ENCODE measurements at regions not wholly inside any gene's neighbourhood (a gene's known extent, or its start where the extent isn't known, plus 50 kb on each side); places are given as distances from the start of the nearest gene placed in this dataset.

DNA sequence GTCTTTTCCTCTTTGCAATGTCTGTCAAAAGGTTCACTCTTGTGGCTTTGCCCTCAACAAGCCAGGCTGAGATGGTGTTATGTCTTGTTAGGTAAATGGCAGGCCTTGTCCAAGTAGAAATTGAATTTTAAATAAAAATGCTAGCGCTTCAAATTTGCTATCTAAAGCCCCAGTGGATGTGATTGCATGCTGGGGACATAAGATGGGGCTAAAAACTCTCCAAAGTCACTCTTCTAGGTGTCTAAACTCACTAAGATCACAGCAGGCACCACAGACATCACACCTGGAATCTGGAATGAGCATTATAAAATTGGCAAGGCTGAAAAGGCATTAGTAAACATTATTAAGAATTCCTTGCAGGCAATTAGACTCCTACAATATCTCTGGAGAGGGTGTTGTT lies 262.7 kb upstream of the CLINT1 start:
- DNase-seq (ENCODE audit: low read depth) = no peak
- in situ Hi-C loops (cut with HindIII; ENCODE audit: low pct_unique_long_range_greater_than_20kb, low sequenced_read_pairs) = no loop called here

DNA sequence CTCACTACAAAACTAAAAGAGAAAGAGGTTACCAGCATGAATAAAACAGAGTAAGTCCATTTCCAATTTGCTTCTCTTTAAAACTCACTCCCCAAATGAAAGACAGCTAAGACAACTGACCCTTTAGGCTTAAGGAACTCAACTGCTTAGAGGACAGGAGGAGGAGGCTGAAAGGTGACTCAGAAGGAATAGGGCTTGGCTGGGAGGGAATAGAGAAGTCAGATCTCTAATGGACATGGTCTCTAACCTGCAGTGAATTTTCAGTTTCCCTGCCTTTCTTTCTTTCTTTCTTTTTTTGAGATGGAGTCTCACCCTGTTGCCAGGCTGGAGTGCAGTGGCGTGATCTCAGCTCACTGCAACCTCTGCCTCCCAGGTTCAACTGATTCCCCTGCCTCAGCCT lies 261.8 kb upstream of the CLINT1 start:
- in situ Hi-C loops (cut with HindIII; ENCODE audit: low pct_unique_long_range_greater_than_20kb, low sequenced_read_pairs) = no loop called here
- DNase-seq (ENCODE audit: low read depth) = peak; percentile 10

DNA sequence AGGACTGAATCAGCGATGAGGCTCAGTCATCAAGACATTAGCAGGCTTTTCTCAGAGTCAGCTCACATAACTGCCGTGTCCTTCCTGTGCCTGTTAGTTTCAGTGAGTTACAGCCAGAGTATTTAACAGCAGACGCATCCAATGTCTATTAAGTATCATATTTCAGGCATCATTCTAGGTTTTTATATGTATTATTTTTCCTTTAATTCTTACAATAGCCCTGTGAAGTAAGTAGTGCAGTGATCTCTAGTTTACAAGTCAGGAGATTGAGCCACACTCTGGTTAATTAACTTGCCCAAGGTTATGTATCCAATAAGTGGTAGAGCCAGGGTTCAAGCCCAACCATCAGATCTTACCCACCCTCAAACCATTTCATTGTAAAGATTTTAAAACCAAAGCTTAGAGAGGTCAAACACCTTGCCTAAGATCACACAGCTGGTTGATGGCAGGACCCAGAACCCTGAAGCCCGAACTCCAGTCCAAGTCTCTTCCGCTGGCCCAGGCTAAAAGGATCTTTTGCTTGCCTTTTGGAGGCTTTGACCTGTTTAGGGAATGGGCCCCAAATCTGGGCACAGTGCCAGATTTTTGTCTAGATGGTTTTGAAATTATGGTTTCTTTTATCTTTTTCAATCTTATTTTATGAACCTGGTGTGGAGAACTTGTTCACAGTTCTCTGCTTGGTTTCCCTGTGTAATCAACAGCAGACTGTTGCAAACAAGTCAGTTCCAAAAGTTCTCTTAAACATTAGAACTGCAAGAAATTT lies 261.2 kb upstream of the CLINT1 start:
- in situ Hi-C loops (cut with HindIII; ENCODE audit: low pct_unique_long_range_greater_than_20kb, low sequenced_read_pairs) = no loop called here
- peak; percentile 49 for DNase-seq (ENCODE audit: low read depth)

DNA sequence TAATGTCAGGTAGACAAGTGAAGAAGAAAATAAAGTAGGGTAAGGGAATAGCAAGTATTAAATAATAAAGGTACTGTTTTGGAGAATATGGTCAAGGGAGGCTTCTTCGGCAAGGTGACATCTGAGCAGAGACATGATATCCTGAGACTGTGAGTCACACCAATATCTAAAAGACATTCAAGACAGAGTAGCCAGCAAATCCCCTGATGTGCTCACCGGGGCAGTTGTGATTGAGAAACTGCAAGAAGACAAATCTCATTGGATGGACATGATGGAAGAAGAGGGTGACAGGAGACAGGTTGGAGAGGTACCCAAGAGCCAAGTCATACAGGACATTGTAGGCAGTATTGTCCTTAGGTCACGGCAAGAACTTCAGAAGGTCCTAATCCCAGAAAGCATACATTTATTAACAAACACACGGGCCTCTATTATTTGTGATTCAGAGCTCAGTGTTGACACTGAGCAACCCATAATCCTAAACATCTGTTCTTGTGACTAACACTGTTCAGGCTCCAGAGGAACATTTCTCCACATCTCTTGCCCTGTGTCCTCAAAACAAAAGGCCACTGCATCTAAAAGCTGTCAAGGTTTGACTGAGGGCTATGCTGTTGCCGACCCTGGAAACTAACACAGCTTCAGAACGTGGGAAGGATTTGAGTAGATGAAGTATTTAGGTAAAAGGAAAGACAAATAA lies 258.7 kb upstream of the CLINT1 start:
- no peak for DNase-seq (ENCODE audit: low read depth)
- in situ Hi-C loops (cut with HindIII; ENCODE audit: low pct_unique_long_range_greater_than_20kb, low sequenced_read_pairs) = no loop called here

DNA sequence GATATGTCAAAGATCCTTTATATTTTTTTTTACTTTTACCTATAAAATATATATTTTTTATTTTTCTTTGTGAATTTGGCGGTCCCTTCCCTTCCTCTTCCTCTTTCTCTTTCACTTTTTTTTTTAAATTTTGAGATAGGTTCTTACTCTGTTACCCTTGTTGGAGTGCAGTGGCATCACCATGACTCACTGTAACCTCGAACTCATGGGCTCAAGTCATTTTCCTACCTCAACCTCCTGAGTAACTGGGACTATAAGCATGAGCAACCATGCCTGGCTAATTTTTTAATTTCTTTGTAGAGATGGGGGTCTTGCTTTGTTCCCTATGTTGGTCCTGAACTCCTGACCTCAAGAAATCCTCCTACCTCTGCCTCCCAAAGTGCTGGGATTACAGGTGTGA lies 258.0 kb upstream of the CLINT1 start:
- DNase-seq (ENCODE audit: low read depth) = no peak
- in situ Hi-C loops (cut with HindIII; ENCODE audit: low pct_unique_long_range_greater_than_20kb, low sequenced_read_pairs) = no loop called here

DNA sequence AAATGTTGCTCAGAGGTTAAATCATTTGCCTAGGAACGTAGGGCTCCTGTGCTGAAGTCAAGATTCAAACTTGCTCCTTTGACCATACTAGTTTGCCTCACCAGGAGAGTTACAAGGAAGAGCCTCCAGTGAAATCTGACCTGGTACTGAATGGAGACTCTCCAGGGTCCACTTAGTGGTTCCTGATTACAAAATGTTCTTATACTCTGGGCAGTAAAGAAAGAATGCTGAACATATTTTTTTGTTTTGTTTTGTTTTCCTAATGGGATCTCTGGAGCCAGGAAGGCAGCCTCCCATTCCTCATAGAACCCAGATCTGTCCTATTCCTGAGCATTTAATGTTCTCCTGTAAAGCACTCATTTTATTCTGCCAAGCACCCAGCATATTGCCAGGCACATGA lies 256.5 kb upstream of the CLINT1 start:
- no peak for DNase-seq (ENCODE audit: low read depth)
- in situ Hi-C loops (cut with HindIII; ENCODE audit: low pct_unique_long_range_greater_than_20kb, low sequenced_read_pairs) = no loop called here

DNA sequence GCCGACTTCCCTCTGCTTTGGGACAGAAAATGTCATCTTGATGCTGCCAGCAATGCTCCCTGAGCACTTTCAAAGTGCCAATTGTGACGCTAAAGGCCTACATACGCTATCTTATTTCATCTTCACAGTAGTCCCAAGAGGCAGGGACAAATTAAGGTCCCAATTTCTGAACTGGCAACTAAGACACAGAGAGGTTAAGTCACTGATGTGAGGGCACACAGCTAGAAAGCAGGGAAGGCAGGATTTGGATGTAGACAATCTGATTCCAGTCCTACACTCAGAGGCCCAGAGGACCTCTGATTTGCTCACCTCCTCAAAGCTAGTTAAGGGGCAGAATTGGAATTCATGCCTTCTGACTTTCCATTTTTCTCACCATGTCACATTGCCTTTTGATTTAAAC lies 249.2 kb upstream of the CLINT1 start:
- in situ Hi-C loops (cut with HindIII; ENCODE audit: low pct_unique_long_range_greater_than_20kb, low sequenced_read_pairs) = no loop called here
- no peak for DNase-seq (ENCODE audit: low read depth)

DNA sequence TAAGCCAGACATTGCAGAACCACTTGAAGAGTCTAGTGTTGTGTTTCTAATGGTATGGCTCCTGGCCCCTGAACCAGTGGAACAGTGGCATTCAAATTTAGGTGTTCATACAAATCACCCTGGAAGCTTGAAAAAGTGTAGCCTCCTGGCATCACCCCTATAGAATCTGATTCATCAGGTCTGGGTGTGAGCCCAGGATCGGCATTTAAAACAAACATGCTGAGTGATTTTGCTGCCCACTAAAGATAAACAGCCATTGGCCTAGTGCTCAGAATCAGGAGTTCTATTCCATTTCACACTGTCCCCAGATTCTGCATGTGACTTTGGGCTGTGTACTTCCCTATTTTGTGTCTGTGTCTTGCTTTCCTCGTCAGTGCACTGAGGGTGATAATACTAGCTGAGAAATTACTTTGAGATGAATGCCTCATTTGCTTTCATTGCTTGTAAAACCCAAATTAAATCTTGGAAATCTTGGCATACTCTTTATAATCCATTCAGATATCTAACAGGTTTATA lies 241.5 kb upstream of the CLINT1 start:
- no peak for DNase-seq (ENCODE audit: low read depth)
- in situ Hi-C loops (cut with HindIII; ENCODE audit: low pct_unique_long_range_greater_than_20kb, low sequenced_read_pairs) = no loop called here

DNA sequence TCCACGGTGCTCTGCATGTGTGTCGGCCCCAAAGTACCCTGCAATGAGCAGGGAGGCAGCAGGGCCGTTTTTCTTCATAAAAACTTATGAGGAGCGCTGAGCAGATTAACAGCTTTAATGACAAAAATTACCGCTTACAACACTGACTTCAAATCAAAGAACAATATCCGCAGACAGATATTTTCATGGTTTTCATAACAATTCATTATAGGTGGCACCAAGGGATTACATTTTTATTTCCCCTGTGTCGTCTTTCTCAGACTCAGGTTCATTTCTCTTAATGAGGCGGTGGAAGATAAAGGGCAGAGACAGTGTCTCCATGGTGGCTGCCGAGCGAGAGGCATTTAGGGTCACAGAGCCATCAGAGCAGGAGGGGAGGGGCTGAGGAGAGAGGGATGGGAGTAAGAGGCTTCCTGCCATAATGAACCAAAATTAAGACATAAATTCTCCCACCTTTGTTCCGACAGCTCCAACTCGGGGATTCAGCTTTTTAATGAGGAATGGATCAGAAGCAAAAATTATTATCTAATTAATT lies 240.7 kb upstream of the CLINT1 start:
- DNase-seq (ENCODE audit: low read depth) = no peak
- in situ Hi-C loops (cut with HindIII; ENCODE audit: low pct_unique_long_range_greater_than_20kb, low sequenced_read_pairs) = no loop called here

DNA sequence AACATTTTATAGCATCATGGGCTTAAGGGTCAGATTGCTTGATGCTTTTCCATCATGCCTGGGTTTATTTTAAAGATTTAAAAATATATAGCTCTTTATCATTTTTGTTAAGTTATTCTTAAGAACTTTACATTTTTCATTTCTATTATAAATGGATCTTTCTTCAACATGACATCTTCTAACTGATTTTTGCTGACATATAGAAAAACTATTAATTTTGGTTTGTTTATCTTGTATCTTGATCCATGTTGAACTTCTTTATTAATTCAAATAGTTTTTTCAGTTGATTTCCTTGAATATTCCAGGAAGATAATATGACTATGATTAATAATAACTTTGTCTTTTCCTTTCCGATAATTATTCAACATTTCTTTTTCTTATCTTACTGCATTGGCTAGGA lies 237.9 kb upstream of the CLINT1 start:
- no peak for DNase-seq (ENCODE audit: low read depth)
- in situ Hi-C loops (cut with HindIII; ENCODE audit: low pct_unique_long_range_greater_than_20kb, low sequenced_read_pairs) = no loop called here

DNA sequence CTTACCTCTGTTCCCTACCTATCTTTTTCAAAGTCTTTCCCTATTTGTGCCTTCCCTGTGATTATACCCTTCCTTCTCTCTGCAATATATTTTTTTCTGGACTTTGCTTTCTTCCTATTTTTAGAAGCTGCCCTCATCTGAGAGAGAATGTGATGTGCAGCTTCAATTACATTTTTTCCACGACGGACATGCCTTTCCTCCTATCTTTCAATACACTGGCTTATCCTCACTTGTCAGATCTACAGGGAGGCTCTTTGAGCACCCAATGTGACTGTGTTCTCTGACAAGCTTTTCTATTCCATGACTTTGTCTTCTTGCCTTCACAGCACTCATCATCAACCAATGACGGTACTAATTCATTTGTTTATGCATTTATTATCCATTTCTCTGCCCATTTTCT lies 227.9 kb upstream of the CLINT1 start:
- DNase-seq (ENCODE audit: low read depth) = no peak
- in situ Hi-C loops (cut with HindIII; ENCODE audit: low pct_unique_long_range_greater_than_20kb, low sequenced_read_pairs) = no loop called here

DNA sequence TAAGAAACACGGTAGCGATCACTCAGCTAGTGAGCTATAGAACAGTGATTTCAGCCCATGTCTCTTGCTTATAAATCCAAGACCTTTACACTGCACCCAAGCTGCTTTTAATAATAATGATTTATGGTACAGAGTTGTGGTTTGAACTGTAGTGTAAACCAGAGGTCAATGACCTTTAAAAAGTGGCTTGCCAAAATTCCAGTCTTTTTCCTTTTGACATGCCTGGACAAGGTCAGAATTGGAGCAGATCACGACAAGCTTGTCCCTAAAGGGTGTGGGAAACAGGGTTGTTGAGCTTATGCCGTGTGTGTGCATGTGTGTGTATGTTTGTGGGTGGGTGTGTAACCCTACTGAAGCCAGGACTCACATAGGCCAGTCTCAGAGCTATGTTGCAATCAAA lies 225.3 kb upstream of the CLINT1 start:
- DNase-seq (ENCODE audit: low read depth) = no peak
- in situ Hi-C loops (cut with HindIII; ENCODE audit: low pct_unique_long_range_greater_than_20kb, low sequenced_read_pairs) = no loop called here

DNA sequence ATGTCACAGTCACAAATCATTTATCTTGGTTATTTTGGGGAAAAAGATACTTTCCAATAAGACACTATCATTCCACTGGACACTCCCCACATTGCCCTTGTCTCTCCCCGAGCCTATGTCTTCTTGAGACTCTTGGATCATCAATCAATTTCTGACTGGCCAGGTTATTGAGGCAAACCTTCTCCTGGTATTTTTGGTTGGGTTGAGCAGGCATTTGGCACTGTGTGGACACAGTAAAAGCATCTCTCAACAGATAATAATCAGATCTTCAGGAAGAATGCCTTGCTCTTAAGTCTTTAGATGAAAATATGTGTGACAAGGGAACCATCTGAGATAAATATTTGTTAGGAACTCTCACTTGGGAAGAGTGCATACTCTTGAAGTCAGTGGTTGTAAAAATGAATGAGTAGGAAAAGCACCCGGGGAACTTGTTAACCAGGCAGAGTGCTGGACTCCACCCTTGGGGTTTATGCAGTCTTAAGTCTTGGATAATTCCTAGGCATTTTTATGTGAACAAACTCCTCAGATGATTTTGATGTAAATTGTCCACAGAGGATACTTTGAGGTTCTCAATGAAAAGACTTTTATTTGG lies 223.8 kb upstream of the CLINT1 start:
- no peak for DNase-seq (ENCODE audit: low read depth)
- in situ Hi-C loops (cut with HindIII; ENCODE audit: low pct_unique_long_range_greater_than_20kb, low sequenced_read_pairs) = no loop called here

DNA sequence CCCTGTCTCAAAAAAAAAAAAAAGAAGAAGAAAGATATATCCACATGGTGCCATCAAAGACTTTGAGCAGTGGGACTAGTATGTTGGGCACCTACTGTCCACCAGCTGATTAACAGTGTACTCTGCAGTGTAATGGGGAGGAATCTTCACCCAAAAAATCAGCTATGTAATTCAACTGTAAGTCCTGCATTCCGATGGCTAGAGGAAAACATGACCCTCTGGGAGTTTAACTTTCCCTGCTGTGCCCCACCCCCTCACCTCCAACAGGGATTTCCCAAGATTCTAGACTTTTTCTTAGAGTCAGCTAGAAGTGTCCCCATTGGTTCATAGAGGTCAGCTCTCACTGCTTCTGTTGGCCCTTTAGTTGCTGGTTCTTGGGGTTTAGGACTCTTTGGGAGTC lies 221.2 kb upstream of the CLINT1 start:
- DNase-seq (ENCODE audit: low read depth) = no peak
- in situ Hi-C loops (cut with HindIII; ENCODE audit: low pct_unique_long_range_greater_than_20kb, low sequenced_read_pairs) = no loop called here

DNA sequence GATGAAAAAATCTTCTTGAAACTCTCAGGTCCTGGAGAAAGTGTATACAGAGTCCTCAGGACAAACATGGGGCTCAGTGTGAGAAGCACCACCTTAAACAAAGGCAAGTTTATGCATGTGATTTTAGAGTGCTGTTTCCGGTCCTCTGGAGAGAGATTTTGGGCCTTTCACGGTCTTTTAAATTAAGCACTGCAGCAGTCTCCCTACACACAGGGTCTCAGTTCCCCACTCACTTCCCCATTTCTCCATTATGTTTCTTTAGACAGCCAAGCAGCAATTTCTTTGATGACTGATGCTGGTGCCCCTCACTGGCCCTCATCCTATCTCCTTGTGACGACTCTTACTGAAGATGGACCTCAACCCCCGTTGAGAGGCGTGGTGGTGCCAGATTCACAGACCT lies 220.2 kb upstream of the CLINT1 start:
- in situ Hi-C loops (cut with HindIII; ENCODE audit: low pct_unique_long_range_greater_than_20kb, low sequenced_read_pairs) = no loop called here
- no peak for DNase-seq (ENCODE audit: low read depth)

DNA sequence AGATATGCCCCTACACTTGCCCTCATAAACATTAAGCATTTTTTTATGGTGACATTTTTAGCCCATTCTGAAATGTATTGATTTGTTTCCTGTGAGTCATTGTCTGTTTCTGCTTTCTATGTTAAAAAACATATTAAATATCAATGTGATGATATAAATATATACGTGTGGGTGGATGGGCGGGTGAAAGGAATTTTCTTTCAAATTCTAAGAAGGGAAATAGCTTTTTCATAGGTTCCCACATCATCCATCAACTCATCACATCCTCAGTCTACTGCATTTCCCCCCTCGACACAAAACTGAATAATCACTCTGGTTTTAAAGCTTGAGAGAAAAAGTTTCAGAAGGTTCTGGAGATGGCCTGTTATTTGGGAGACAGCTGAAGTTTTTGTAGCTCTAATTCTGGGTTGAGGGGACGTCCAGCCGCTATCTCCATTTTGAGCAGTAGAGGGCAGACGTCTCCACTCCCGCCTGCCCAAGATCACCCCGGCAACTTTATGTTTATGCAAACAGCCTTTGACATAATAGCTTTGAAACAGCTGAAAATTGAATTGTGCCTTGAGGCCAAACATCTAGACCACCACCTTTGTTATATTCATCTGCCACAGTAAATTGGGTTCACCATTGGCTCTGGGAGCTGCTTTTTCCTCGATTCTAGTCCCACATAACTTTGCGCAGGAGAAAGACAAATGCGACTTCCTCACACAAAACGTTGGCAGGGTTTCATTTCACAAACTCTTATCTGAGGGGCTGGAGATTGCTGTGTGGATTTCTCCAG lies 216.2 kb upstream of the CLINT1 start:
- in situ Hi-C loops (cut with HindIII; ENCODE audit: low pct_unique_long_range_greater_than_20kb, low sequenced_read_pairs) = no loop called here
- peak; percentile 50 for DNase-seq (ENCODE audit: low read depth)

DNA sequence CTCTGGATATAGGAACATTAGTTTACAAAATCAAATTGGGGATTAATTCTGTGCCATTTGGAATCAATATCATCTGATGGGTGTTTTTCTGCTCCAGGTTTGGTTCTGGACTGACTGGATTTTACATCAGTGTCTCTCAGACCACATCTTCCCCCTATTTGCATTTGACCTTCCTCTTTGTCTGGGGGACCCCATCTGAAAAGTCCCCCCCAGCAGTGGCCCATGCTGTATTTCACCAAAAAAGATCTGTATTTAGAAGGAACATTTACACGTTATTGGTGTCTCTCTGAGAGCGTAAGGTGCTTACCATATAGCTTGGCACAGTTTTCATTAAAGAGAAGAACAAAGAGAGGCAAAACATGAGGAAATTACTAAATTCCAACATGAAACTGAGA lies 215.6 kb upstream of the CLINT1 start:
- in situ Hi-C loops (cut with HindIII; ENCODE audit: low pct_unique_long_range_greater_than_20kb, low sequenced_read_pairs) = no loop called here

DNA sequence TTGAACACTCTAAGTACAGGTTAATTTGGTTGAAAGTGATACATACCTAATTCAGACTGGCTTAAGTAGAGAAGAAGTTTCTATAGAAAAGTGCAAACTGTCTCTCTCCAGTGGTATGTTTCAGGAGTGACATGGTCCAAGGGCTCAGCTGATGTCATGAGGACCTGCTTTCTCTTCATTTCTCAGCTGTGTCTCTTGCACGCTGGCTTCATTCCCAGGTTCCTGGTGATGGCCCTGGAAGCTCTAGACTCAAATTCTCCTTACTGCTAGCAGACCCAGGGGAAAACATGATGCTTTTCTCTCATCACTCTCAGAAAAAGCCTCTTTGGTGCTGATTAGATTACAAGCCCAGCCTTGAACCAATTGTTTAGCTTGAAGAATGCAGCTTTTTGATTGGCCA lies 211.9 kb upstream of the CLINT1 start:
- no peak for DNase-seq (ENCODE audit: low read depth)
- in situ Hi-C loops (cut with HindIII; ENCODE audit: low pct_unique_long_range_greater_than_20kb, low sequenced_read_pairs) = no loop called here

More for the DNA sequence above, 215.6 kb upstream of the CLINT1 start:
- no peak for DNase-seq (ENCODE audit: low read depth)

DNA sequence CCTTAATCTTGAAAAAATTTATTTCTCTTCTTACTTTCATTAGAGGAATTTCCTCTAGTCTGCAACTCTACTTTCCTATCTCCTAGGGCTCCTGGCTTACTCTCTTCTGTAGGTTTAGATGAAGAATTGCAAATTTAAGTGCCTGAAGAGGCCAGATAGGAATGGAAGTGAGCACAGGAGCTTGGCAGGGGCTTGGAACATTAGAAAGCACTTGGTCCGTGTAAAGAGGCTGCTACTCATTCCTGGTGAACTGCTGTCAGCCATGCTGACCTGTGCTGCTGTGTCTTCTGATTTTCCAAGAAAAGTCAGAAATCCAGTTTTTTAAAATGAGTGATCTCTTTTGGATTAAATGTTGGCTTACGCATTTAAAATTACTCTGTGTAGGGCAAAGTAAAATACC lies 210.9 kb upstream of the CLINT1 start:
- in situ Hi-C loops (cut with HindIII; ENCODE audit: low pct_unique_long_range_greater_than_20kb, low sequenced_read_pairs) = no loop called here
- DNase-seq (ENCODE audit: low read depth) = no peak
